PC-3 (cell line): ENCODE measurements at regions not wholly inside any gene's neighbourhood (a gene's known extent, or its start where the extent isn't known, plus 50 kb on each side); places are given as distances from the start of the nearest gene placed in this dataset.

Source experiments
- ATAC-seq: fragments of 200-7000 bp; cut with Tn5 transposase; 2 replicates; pipeline ENCODE4 v1.9.1; 2020; ENCODE audit warnings: mild to moderate bottlenecking, moderate library complexity
- BruUV-seq: library from RNA; stranded (reverse); fragments of 400-500 nt; replicated peaks from 2 replicates; lab custom pipeline; 2021; lab: Mats Ljungman, UMichigan
- CTCF ChIA-PET: fragments of 300-600 bp; sonication (Branson Sonifier 250); formaldehyde crosslinking; loops from one replicate; lab custom pipeline; 2022; ENCODE audit warnings: antibody characterized with exemption; lab: Charles Lee
- POLR2A ChIA-PET: fragments of 300-600 bp; sonication (Branson Sonifier 250); formaldehyde crosslinking; loops from one replicate; lab custom pipeline; 2022; ENCODE audit warnings: antibody characterized with exemption; ENCODE audit not compliant: unreplicated experiment; lab: Charles Lee
- DNase-seq: peaks from one replicate; pipeline ENCODE4 v3.0.0-alpha.2; 2015
- H2AFZ ChIP-seq: fragments of 300-600 bp; sonication (generic); 2 replicates; pipeline ENCODE4 v1.6.0; 2016; ENCODE audit warnings: antibody characterized with exemption, low read length
- H3F3A ChIP-seq: fragments of 300-600 bp; sonication (generic); one replicate; pipeline ENCODE4 v1.6.0; 2017; ENCODE audit warnings: antibody characterized with exemption, low read length, control low read depth, mild to moderate bottlenecking; ENCODE audit not compliant: unreplicated experiment
- H3K27ac ChIP-seq: fragments of 300-600 bp; sonication (generic); 2 replicates; pipeline ENCODE4 v1.5.1; 2016; ENCODE audit warnings: mild to moderate bottlenecking, low read length
- H3K27me3 ChIP-seq: fragments of 300-600 bp; sonication (generic); 2 replicates; pipeline ENCODE4 v1.6.1; 2016; ENCODE audit warnings: low read length, mixed read lengths
- H3K36me3 ChIP-seq: fragments of 300-600 bp; sonication (generic); 2 replicates; pipeline ENCODE4 v1.6.1; 2016; ENCODE audit warnings: low read depth, mixed run types, low read length, mixed read lengths
- H3K4me1 ChIP-seq: fragments of 300-600 bp; sonication (generic); 2 replicates; pipeline ENCODE4 v1.5.1; 2016; ENCODE audit warnings: low read length; ENCODE audit not compliant: insufficient read depth
- H3K4me2 ChIP-seq: fragments of 300-600 bp; sonication (generic); 2 replicates; pipeline ENCODE4 v1.6.0; 2016; ENCODE audit warnings: low read length
- H3K4me3 ChIP-seq: fragments of 300-600 bp; sonication (generic); 2 replicates; pipeline ENCODE4 v1.5.1; 2016; ENCODE audit warnings: mild to moderate bottlenecking, low read length, mixed read lengths
- H3K79me2 ChIP-seq: fragments of 300-600 bp; sonication (generic); 2 replicates; pipeline ENCODE4 v1.6.1; 2017; ENCODE audit warnings: low read length, mixed read lengths
- H3K9ac ChIP-seq: fragments of 300-600 bp; sonication (generic); 2 replicates; pipeline ENCODE4 v1.6.0; 2016; ENCODE audit warnings: mild to moderate bottlenecking, low read length
- H3K9me2 ChIP-seq: fragments of 300-600 bp; sonication (generic); replicated peaks from 2 replicates; pipeline ENCODE4 v1.6.1; 2016; ENCODE audit warnings: mixed run types, low read length, mixed read lengths
- H3K9me3 ChIP-seq: fragments of 300-600 bp; sonication (generic); 2 replicates; pipeline ENCODE4 v1.6.1; 2016; ENCODE audit warnings: low read length, mixed read lengths
- H4K20me1 ChIP-seq: fragments of 300-600 bp; sonication (generic); 2 replicates; pipeline ENCODE4 v1.6.1; 2016; ENCODE audit warnings: low read length, mixed read lengths
- EZH2 ChIP-seq: fragments of 300-600 bp; sonication (generic); IDR thresholded peaks from one replicate; pipeline ENCODE4 v1.6.1; 2017; ENCODE audit warnings: antibody characterized with exemption, mild to moderate bottlenecking, low read length; ENCODE audit not compliant: unreplicated experiment
- EZH2phosphoT487 ChIP-seq: fragments of 300-600 bp; sonication (generic); IDR thresholded peaks from 2 replicates; pipeline ENCODE4 v1.6.1; 2018; ENCODE audit warnings: mild to moderate bottlenecking, antibody characterized with exemption, low read length, borderline replicate concordance
- intact Hi-C: fragments of 100-400 bp; cut with micrococcal nuclease; formaldehyde crosslinking; loops from 2 replicates; pipeline ENCODE4 v1.9.0; 2023
- TF ChIP-seq, protein P1 (sequence below): fragments of 300-600 bp; sonication (generic); conservative IDR thresholded peaks from 2 replicates; pipeline ENCODE4 v1.5.1; 2017; ENCODE audit warnings: antibody characterized with exemption, low read depth, mild to moderate bottlenecking, low read length

- no peaks in the 10 kb centered on the region for H3K9me3 ChIP-seq
- H3K27ac ChIP-seq, result no peak overlapping the region
- H4K20me1 ChIP-seq, result no peaks in the 10 kb centered on the region
- no peak overlapping the region for H3K9ac ChIP-seq
- intact Hi-C loops, result no loop called here
- H2AFZ ChIP-seq, result no peak overlapping the region
- ChIA-PET CTCF (no interaction called here), POLR2A (no interaction called here)
- no peak overlapping the region for H3K4me2 ChIP-seq
- DNase-seq (no peak), ATAC-seq (no peak)
- no peaks in the 10 kb centered on the region for H3K4me1 ChIP-seq
- TF ChIP-seq EZH2, result no peak
- TF ChIP-seq, protein P1, sequence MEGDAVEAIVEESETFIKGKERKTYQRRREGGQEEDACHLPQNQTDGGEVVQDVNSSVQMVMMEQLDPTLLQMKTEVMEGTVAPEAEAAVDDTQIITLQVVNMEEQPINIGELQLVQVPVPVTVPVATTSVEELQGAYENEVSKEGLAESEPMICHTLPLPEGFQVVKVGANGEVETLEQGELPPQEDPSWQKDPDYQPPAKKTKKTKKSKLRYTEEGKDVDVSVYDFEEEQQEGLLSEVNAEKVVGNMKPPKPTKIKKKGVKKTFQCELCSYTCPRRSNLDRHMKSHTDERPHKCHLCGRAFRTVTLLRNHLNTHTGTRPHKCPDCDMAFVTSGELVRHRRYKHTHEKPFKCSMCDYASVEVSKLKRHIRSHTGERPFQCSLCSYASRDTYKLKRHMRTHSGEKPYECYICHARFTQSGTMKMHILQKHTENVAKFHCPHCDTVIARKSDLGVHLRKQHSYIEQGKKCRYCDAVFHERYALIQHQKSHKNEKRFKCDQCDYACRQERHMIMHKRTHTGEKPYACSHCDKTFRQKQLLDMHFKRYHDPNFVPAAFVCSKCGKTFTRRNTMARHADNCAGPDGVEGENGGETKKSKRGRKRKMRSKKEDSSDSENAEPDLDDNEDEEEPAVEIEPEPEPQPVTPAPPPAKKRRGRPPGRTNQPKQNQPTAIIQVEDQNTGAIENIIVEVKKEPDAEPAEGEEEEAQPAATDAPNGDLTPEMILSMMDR, result no peak
- TF ChIP-seq EZH2phosphoT487, result no peak
- no peak overlapping the region for H3K4me3 ChIP-seq
- H3K79me2 ChIP-seq, result no peaks in the 10 kb centered on the region
- no peaks in the 10 kb centered on the region for H3F3A ChIP-seq
- no peaks in the 10 kb centered on the region for H3K36me3 ChIP-seq
- H3K27me3 ChIP-seq, result no peaks in the 10 kb centered on the region
- H3K9me2 ChIP-seq, result no peaks in the 10 kb centered on the region
- no TSS peak for BruUV-seq
These were observed 66.9 kb upstream of the WDR1 start for GRCh38 chr4:10183462-10183861.

DNA sequence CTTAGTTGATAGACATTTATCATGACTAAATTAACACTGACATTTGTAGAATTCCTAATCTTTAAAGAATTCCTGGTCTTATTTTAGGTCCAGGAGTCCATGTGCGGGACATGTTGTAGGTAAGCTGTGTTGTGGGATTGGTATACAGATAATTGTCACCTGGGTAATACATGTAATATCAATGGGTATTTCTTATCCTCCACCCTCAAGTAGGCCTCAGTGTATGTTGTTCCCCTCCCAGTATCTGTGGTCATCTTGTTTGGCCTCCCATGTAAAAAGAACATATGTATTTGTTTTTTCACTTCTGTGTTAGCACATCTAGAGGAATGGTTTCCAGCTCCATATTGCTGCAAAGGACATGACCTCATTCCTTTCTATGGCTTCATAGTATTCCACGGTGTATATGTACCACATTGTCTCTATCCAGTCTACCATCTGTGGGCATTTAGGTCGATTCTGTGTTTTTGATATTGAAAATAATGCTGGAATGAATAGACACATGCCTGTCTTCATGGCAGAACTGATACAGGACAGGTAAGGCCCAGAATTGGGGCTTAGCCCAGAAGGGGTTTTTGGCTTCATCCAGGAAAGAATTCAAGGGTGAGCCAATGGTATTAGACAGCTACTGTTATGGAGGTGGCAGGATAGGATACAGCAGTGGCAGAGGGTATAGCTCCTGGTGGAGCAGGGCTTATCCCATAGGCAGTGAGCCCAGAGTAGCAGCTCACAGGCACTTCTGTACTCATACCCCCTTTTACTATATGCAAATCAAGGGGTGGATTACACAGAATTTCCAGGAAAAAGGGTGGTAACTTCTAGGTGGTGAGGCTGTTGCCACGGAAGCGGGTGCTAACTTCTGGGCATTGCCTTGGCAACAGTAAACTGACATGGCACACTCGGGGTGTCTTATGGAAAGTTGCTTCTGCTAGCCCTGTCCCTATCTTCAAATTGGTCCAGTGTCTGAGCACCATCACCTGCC is 66.1 kb upstream of the WDR1 start:
- H3K4me2 ChIP-seq, result no peak overlapping the region
- H3K27ac ChIP-seq, result no peak overlapping the region
- no peaks in the 10 kb centered on the region for H3K9me3 ChIP-seq
- no peaks in the 10 kb centered on the region for H3K27me3 ChIP-seq
- H3F3A ChIP-seq, result no peaks in the 10 kb centered on the region
- no peak overlapping the region for H3K4me3 ChIP-seq
- intact Hi-C loops, result no loop called here
- no peaks in the 10 kb centered on the region for H4K20me1 ChIP-seq
- no peak for TF ChIP-seq EZH2phosphoT487
- TF ChIP-seq, protein P1, result no peak
- no peak for TF ChIP-seq EZH2
- H3K36me3 ChIP-seq, result no peaks in the 10 kb centered on the region
- POLR2A ChIA-PET, result no interaction called here
- H3K4me1 ChIP-seq, result no peaks in the 10 kb centered on the region
- H2AFZ ChIP-seq, result no peak overlapping the region
- no peak for ATAC-seq
- DNase-seq, result no peak
- H3K9ac ChIP-seq, result no peak overlapping the region
- CTCF ChIA-PET, result no interaction called here
- BruUV-seq, result no TSS peak
- H3K9me2 ChIP-seq, result no peaks in the 10 kb centered on the region
- no peaks in the 10 kb centered on the region for H3K79me2 ChIP-seq
